ENCODE measurements at regions not wholly inside any gene's neighbourhood (a gene's known extent, or its start where the extent isn't known, plus 50 kb on each side); places are given as distances from the start of the nearest gene placed in this dataset.

GRCh38 chr5:24389968-24390367 lies 254.8 kb downstream of the CDH10 start:
- BruUV-seq (replicated peaks), result no TSS peak
- H3K36me3 ChIP-seq (ENCODE audit: low read depth), result no peaks in the 10 kb centered on the region
- no peaks in the 10 kb centered on the region for H4K20me1 ChIP-seq (ENCODE audit: insufficient read depth)
- POLR2A ChIA-PET (ENCODE audit: unreplicated experiment), result no interaction called here
- H3K4me2 ChIP-seq, result no peak overlapping the region
- no peak for DNase-seq
- H3K79me2 ChIP-seq (ENCODE audit: low read depth), result no peaks in the 10 kb centered on the region
- H3F3A ChIP-seq (ENCODE audit: insufficient read depth, low read depth), result no peaks in the 10 kb centered on the region
- no peaks in the 10 kb centered on the region for H3K9me3 ChIP-seq (ENCODE audit: insufficient read depth, low read depth)
- no peak overlapping the region for H3K27ac ChIP-seq
- CTCF ChIA-PET, result no interaction called here
- no peaks in the 10 kb centered on the region for H3K27me3 ChIP-seq (ENCODE audit: insufficient read depth, low read depth)
- no peaks in the 10 kb centered on the region for H3K4me1 ChIP-seq (replicated peaks; ENCODE audit: insufficient read depth)
- TF ChIP-seq EZH2 (IDR thresholded peaks at IDR 0.05; ENCODE audit: low read depth), result no peak
- TF ChIP-seq, protein P1, sequence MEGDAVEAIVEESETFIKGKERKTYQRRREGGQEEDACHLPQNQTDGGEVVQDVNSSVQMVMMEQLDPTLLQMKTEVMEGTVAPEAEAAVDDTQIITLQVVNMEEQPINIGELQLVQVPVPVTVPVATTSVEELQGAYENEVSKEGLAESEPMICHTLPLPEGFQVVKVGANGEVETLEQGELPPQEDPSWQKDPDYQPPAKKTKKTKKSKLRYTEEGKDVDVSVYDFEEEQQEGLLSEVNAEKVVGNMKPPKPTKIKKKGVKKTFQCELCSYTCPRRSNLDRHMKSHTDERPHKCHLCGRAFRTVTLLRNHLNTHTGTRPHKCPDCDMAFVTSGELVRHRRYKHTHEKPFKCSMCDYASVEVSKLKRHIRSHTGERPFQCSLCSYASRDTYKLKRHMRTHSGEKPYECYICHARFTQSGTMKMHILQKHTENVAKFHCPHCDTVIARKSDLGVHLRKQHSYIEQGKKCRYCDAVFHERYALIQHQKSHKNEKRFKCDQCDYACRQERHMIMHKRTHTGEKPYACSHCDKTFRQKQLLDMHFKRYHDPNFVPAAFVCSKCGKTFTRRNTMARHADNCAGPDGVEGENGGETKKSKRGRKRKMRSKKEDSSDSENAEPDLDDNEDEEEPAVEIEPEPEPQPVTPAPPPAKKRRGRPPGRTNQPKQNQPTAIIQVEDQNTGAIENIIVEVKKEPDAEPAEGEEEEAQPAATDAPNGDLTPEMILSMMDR (conservative IDR thresholded peaks at IDR 0.05), result no peak
- no peak overlapping the region for H3K4me3 ChIP-seq
- intact Hi-C loops (cut with micrococcal nuclease; ENCODE audit: unreplicated experiment), result no loop called here
- H3K9me2 ChIP-seq (ENCODE audit: insufficient read depth), result no peaks in the 10 kb centered on the region; the same call in 1 of the 2 replicates
- H2AFZ ChIP-seq, result no peak overlapping the region

- no peak overlapping the region for H3K4me2 ChIP-seq
- H2AFZ ChIP-seq, result no peak overlapping the region
- no peak overlapping the region for H3K27ac ChIP-seq
- no peaks in the 10 kb centered on the region for H3K36me3 ChIP-seq (ENCODE audit: low read depth)
- CTCF ChIA-PET, result no interaction called here
- POLR2A ChIA-PET (ENCODE audit: unreplicated experiment), result no interaction called here
- no peaks in the 10 kb centered on the region for H3K4me1 ChIP-seq (replicated peaks; ENCODE audit: insufficient read depth)
- no peak overlapping the region for H3K4me3 ChIP-seq
- no peaks in the 10 kb centered on the region for H3K27me3 ChIP-seq (ENCODE audit: insufficient read depth, low read depth)
- H3F3A ChIP-seq (ENCODE audit: insufficient read depth, low read depth), result no peaks in the 10 kb centered on the region
- no peaks in the 10 kb centered on the region for H3K9me3 ChIP-seq (ENCODE audit: insufficient read depth, low read depth)
- DNase-seq, result no peak
- BruUV-seq (replicated peaks), result no TSS peak
- no peaks in the 10 kb centered on the region for H3K9me2 ChIP-seq (ENCODE audit: insufficient read depth)
- TF ChIP-seq EZH2 (IDR thresholded peaks at IDR 0.05; ENCODE audit: low read depth), result no peak
- TF ChIP-seq, protein P1 (conservative IDR thresholded peaks at IDR 0.05), result no peak
- intact Hi-C loops (cut with micrococcal nuclease; ENCODE audit: unreplicated experiment), result no loop called here
- no peaks in the 10 kb centered on the region for H3K79me2 ChIP-seq (ENCODE audit: low read depth)
- no peaks in the 10 kb centered on the region for H4K20me1 ChIP-seq (ENCODE audit: insufficient read depth)
Observed at GRCh38 chr5:24391816-24392215, 253.0 kb downstream of the CDH10 start.

DNA sequence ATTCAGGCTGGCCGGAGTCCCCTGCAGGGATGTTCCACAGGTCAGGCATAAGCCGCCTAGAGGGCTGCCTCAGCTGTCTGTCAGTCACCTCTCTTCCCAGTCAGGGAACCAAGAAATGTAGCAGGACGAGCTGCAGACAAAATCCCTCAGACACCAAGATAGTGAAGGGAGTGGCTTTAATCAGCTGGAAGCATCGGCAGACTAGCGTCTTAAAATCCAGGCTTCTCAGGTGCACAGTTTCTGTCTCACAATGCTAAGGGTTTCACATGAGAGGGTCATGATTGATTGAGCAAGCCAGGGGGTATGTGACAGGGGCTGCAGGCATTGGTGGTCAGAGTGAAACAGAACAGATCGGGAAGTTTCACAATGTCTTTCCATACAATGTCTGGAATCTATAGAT lies 247.2 kb downstream of the CDH10 start:
- Histone ChIP-seq H3K9me2 (ENCODE audit: insufficient read depth) (no peaks in the 10 kb centered on the region), H3K27me3 (ENCODE audit: insufficient read depth, low read depth) (no peaks in the 10 kb centered on the region), H4K20me1 (ENCODE audit: insufficient read depth) (no peaks in the 10 kb centered on the region), H2AFZ (no peak overlapping the region), H3K36me3 (ENCODE audit: low read depth) (no peaks in the 10 kb centered on the region), H3K9me3 (ENCODE audit: insufficient read depth, low read depth) (no peaks in the 10 kb centered on the region), H3K4me2 (no peak overlapping the region), H3K4me1 (replicated peaks; ENCODE audit: insufficient read depth) (no peaks in the 10 kb centered on the region), H3K4me3 (no peak overlapping the region), H3K27ac (no peak overlapping the region), H3K79me2 (ENCODE audit: low read depth) (no peaks in the 10 kb centered on the region), H3F3A (ENCODE audit: insufficient read depth, low read depth) (no peaks in the 10 kb centered on the region)
- BruUV-seq (replicated peaks), result no TSS peak
- DNase-seq, result no peak
- TF ChIP-seq EZH2 (IDR thresholded peaks at IDR 0.05; ENCODE audit: low read depth), result no peak
- TF ChIP-seq, protein P1 (conservative IDR thresholded peaks at IDR 0.05), result no peak
- intact Hi-C loops (cut with micrococcal nuclease; ENCODE audit: unreplicated experiment), result no loop called here
- ChIA-PET CTCF (no interaction called here), POLR2A (ENCODE audit: unreplicated experiment) (no interaction called here)

All from PC-9 (cell line).